ENCODE measurements at regions not wholly inside any gene's neighbourhood (a gene's known extent, or its start where the extent isn't known, plus 50 kb on each side); places are given as distances from the start of the nearest gene placed in this dataset.
A peak's percentile ranks its signal among the peaks of the same experiment; 100 is the strongest.

GRCh38 chr3:168860592-168860991 lies 764.9 kb upstream of the GOLIM4 start:
- Histone ChIP-seq H3K27ac (peak overlapping the region; percentile 65), H3K36me3 (replicated peaks; ENCODE audit: insufficient read depth, low read depth) (no peaks in the 10 kb centered on the region), H3K9me2 (replicated peaks; ENCODE audit: insufficient read depth) (no peaks in the 10 kb centered on the region), H3K79me2 (no peaks in the 10 kb centered on the region), H3K4me2 (no peak overlapping the region), H3K27me3 (no peaks in the 10 kb centered on the region), H3K4me1 (ENCODE audit: insufficient read depth) (peaks cover 28% of the 10 kb centered on the region), H2AFZ (no peak overlapping the region), H3K9me3 (ENCODE audit: low read depth) (no peaks in the 10 kb centered on the region), H4K20me1 (ENCODE audit: insufficient read depth, poor library complexity, severe bottlenecking) (no peaks in the 10 kb centered on the region), H3K4me3 (no peak overlapping the region)
- DNase-seq (ENCODE audit: low spot score): no peak
- TF ChIP-seq EZH2 (IDR thresholded peaks at IDR 0.05; ENCODE audit: borderline replicate concordance) (no peak), EZH2phosphoT487 (IDR thresholded peaks at IDR 0.05; ENCODE audit: low read depth, severe bottlenecking, unreplicated experiment) (no peak)
- TF ChIP-seq, protein P1, sequence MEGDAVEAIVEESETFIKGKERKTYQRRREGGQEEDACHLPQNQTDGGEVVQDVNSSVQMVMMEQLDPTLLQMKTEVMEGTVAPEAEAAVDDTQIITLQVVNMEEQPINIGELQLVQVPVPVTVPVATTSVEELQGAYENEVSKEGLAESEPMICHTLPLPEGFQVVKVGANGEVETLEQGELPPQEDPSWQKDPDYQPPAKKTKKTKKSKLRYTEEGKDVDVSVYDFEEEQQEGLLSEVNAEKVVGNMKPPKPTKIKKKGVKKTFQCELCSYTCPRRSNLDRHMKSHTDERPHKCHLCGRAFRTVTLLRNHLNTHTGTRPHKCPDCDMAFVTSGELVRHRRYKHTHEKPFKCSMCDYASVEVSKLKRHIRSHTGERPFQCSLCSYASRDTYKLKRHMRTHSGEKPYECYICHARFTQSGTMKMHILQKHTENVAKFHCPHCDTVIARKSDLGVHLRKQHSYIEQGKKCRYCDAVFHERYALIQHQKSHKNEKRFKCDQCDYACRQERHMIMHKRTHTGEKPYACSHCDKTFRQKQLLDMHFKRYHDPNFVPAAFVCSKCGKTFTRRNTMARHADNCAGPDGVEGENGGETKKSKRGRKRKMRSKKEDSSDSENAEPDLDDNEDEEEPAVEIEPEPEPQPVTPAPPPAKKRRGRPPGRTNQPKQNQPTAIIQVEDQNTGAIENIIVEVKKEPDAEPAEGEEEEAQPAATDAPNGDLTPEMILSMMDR (IDR thresholded peaks at IDR 0.05; ENCODE audit: poor library complexity): no peak
- WGBS (ENCODE audit: low lambda C conversion rate, missing lambda C conversion rate): 80% methylated on average over 5 of the region's 5 CpGs

DNA sequence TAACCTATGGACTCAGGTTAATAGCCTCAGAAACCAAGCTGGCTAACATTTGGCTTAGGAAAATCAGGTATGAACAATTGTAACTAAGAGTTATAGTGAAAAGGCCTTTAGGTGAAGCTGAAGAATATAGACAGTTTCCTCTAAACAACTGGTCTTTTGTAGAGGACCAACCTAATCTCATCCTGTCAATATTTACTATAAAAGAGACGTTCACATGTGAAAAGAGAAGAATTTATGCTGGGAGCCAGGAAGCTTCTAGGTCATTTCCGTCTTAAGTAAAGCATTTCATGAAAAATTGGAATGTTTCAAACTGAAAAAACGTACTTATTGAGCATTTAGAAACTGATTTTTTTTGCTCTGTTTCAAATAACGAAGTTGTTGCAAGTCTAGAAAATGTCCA lies 764.3 kb upstream of the GOLIM4 start:
- DNase-seq (ENCODE audit: low spot score): no peak
- H3K4me3 ChIP-seq: no peak overlapping the region
- no peak overlapping the region for H2AFZ ChIP-seq
- H3K4me2 ChIP-seq: no peak overlapping the region
- H3K27me3 ChIP-seq: no peaks in the 10 kb centered on the region
- 60% methylated on average over 4 of the region's 4 CpGs for WGBS (ENCODE audit: low lambda C conversion rate, missing lambda C conversion rate)
- H3K27ac ChIP-seq: peak overlapping the region; percentile 65
- no peaks in the 10 kb centered on the region for H3K36me3 ChIP-seq (replicated peaks; ENCODE audit: insufficient read depth, low read depth)
- peaks cover 28% of the 10 kb centered on the region for H3K4me1 ChIP-seq (ENCODE audit: insufficient read depth)
- TF ChIP-seq, protein P1 (IDR thresholded peaks at IDR 0.05; ENCODE audit: poor library complexity): no peak
- TF ChIP-seq EZH2 (IDR thresholded peaks at IDR 0.05; ENCODE audit: borderline replicate concordance) (no peak), EZH2phosphoT487 (IDR thresholded peaks at IDR 0.05; ENCODE audit: low read depth, severe bottlenecking, unreplicated experiment) (no peak)
- no peaks in the 10 kb centered on the region for H3K79me2 ChIP-seq
- no peaks in the 10 kb centered on the region for H3K9me3 ChIP-seq (ENCODE audit: low read depth)
- no peaks in the 10 kb centered on the region for H4K20me1 ChIP-seq (ENCODE audit: insufficient read depth, poor library complexity, severe bottlenecking)
- no peaks in the 10 kb centered on the region for H3K9me2 ChIP-seq (replicated peaks; ENCODE audit: insufficient read depth)

GRCh38 chr3:168859574-168859973 lies 763.9 kb upstream of the GOLIM4 start:
- no peaks in the 10 kb centered on the region for H4K20me1 ChIP-seq (ENCODE audit: insufficient read depth, poor library complexity, severe bottlenecking)
- 72% methylated on average over 2 of the region's 2 CpGs for WGBS (ENCODE audit: low lambda C conversion rate, missing lambda C conversion rate)
- H3K4me1 ChIP-seq (ENCODE audit: insufficient read depth): peaks cover 28% of the 10 kb centered on the region
- no peak overlapping the region for H2AFZ ChIP-seq
- no peaks in the 10 kb centered on the region for H3K9me3 ChIP-seq (ENCODE audit: low read depth)
- H3K27ac ChIP-seq: peak overlapping the region; percentile 65
- TF ChIP-seq EZH2phosphoT487 (IDR thresholded peaks at IDR 0.05; ENCODE audit: low read depth, severe bottlenecking, unreplicated experiment) (no peak), EZH2 (IDR thresholded peaks at IDR 0.05; ENCODE audit: borderline replicate concordance) (no peak)
- TF ChIP-seq, protein P1 (IDR thresholded peaks at IDR 0.05; ENCODE audit: poor library complexity): no peak
- no peak overlapping the region for H3K4me3 ChIP-seq
- H3K36me3 ChIP-seq (replicated peaks; ENCODE audit: insufficient read depth, low read depth): no peaks in the 10 kb centered on the region
- H3K79me2 ChIP-seq: no peaks in the 10 kb centered on the region
- no peak overlapping the region for H3K4me2 ChIP-seq
- H3K9me2 ChIP-seq (replicated peaks; ENCODE audit: insufficient read depth): no peaks in the 10 kb centered on the region
- no peaks in the 10 kb centered on the region for H3K27me3 ChIP-seq
- no peak for DNase-seq (ENCODE audit: low spot score)

GRCh38 chr3:168859143-168859542 lies 763.4 kb upstream of the GOLIM4 start:
- no peaks in the 10 kb centered on the region for H3K79me2 ChIP-seq
- H2AFZ ChIP-seq: peak overlapping the region; percentile 42
- no peaks in the 10 kb centered on the region for H4K20me1 ChIP-seq (ENCODE audit: insufficient read depth, poor library complexity, severe bottlenecking)
- H3K27me3 ChIP-seq: no peaks in the 10 kb centered on the region
- H3K36me3 ChIP-seq (replicated peaks; ENCODE audit: insufficient read depth, low read depth): no peaks in the 10 kb centered on the region
- DNase-seq (ENCODE audit: low spot score): peak; percentile 22
- H3K4me2 ChIP-seq: peak overlapping the region; percentile 30
- TF ChIP-seq EZH2 (IDR thresholded peaks at IDR 0.05; ENCODE audit: borderline replicate concordance) (no peak), EZH2phosphoT487 (IDR thresholded peaks at IDR 0.05; ENCODE audit: low read depth, severe bottlenecking, unreplicated experiment) (no peak)
- TF ChIP-seq, protein P1 (IDR thresholded peaks at IDR 0.05; ENCODE audit: poor library complexity): no peak
- no peak overlapping the region for H3K4me3 ChIP-seq
- no peaks in the 10 kb centered on the region for H3K9me2 ChIP-seq (replicated peaks; ENCODE audit: insufficient read depth)
- peaks cover 28% of the 10 kb centered on the region for H3K4me1 ChIP-seq (ENCODE audit: insufficient read depth)
- peak overlapping the region; percentile 94 for H3K27ac ChIP-seq
- no peaks in the 10 kb centered on the region for H3K9me3 ChIP-seq (ENCODE audit: low read depth)
- WGBS (ENCODE audit: low lambda C conversion rate, missing lambda C conversion rate): 55% methylated on average over 4 of the region's 4 CpGs
